Endothelial cell of umbilical vein (primary cell): ENCODE measurements at regions not wholly inside any gene's neighbourhood (a gene's known extent, or its start where the extent isn't known, plus 50 kb on each side); places are given as distances from the start of the nearest gene placed in this dataset.

Experiments
- BruUV-seq: library from RNA; stranded (reverse); fragments of 400-500 nt; replicated peaks from 2 replicates; lab custom pipeline; 2021; lab: Mats Ljungman, UMichigan
- CTCF ChIA-PET: fragments of 300-600, 350-600 bp; sonication (Branson Sonifier 250); formaldehyde crosslinking; loops from one replicate; lab custom pipeline; 2021; ENCODE audit warnings: antibody characterized with exemption, inconsistent platforms; lab: Charles Lee
- POLR2A ChIA-PET: fragments of 300-600, 350-600 bp; sonication (Branson Sonifier 250); formaldehyde crosslinking; loops from one replicate; lab custom pipeline; 2021; ENCODE audit warnings: antibody characterized with exemption, inconsistent platforms; lab: Charles Lee
- DNase-seq: peaks from one replicate; pipeline ENCODE4 v3.0.0-alpha.2; 2011; ENCODE audit warnings: low read depth, low spot score
- FAIRE-seq: peaks from 2 replicates; lab custom pipeline; 2011; peaks lifted over from hg19 to GRCh38; lab: Jason Lieb, UNC
- H2AFZ ChIP-seq: 2 replicates; pipeline ENCODE4 v1.6.0; 2012; ENCODE audit warnings: low read depth, low read length, control low read depth, inconsistent platforms
- H3K27ac ChIP-seq: 2 replicates; pipeline ENCODE4 v1.5.1; 2011; ENCODE audit warnings: low read depth, mild to moderate bottlenecking, control low read depth, low read length, moderate library complexity; ENCODE audit not compliant: insufficient read depth
- H3K27me3 ChIP-seq, 2 experiments: 2 replicates each; pipeline versions ENCODE4 v1.6.0 to v1.6.1; 2011; ENCODE audit warnings: low read length in 2 of 2, mixed read lengths in 1 of 2; ENCODE audit not compliant: control insufficient read depth in 2 of 2, insufficient read depth in 2 of 2
- H3K36me3 ChIP-seq, 2 experiments: 2 replicates in 1 of 2; 3 replicates in 1 of 2; pipeline ENCODE4 v1.5.1; 2011; ENCODE audit warnings: low read length in 2 of 2, mild to moderate bottlenecking in 1 of 2, moderate library complexity in 1 of 2; ENCODE audit not compliant: control insufficient read depth in 2 of 2, insufficient read depth in 2 of 2; ENCODE audit errors: extremely low read depth in 1 of 2
- H3K4me1 ChIP-seq: 3 replicates; pipeline ENCODE4 v1.5.1; 2011; ENCODE audit warnings: mild to moderate bottlenecking, low read length; ENCODE audit not compliant: control insufficient read depth, insufficient read depth; ENCODE audit errors: extremely low read depth
- H3K4me2 ChIP-seq: 2 replicates; pipeline ENCODE4 v1.6.1; 2011; ENCODE audit warnings: low read length, control low read depth, mixed read lengths; ENCODE audit not compliant: insufficient read depth
- H3K4me3 ChIP-seq, 3 experiments: fragments of 200-600 bp in 1 of 3; sonication (generic), shearing (Covaris generic) in 1 of 3; replicated peaks in 1 of 3; 2 replicates each; pipeline ENCODE4 v1.5.1; 2011 to 2016; ENCODE audit warnings: control low read depth in 3 of 3, low read length in 3 of 3, mild to moderate bottlenecking in 2 of 3, inconsistent platforms in 1 of 3, low read depth in 1 of 3, moderate library complexity in 1 of 3; ENCODE audit not compliant: insufficient read depth in 1 of 3
- H3K79me2 ChIP-seq: 2 replicates; pipeline ENCODE4 v1.6.0; 2012; ENCODE audit warnings: low read length, inconsistent platforms; ENCODE audit not compliant: control insufficient read depth, insufficient read depth
- H3K9ac ChIP-seq: replicated peaks from 2 replicates; pipeline ENCODE3; 2011; ENCODE audit warnings: low read length, control low read depth; ENCODE audit not compliant: insufficient read depth; ENCODE audit errors: extremely low read depth
- H3K9me1 ChIP-seq: replicated peaks from 3 replicates; pipeline ENCODE4 v1.6.0; 2011; ENCODE audit warnings: mild to moderate bottlenecking, low read length; ENCODE audit not compliant: control insufficient read depth, insufficient read depth; ENCODE audit errors: extremely low read depth
- H3K9me3 ChIP-seq: replicated peaks from 2 replicates; pipeline ENCODE4 v1.5.1; 2012; ENCODE audit warnings: low read length, inconsistent platforms; ENCODE audit not compliant: control insufficient read depth, insufficient read depth
- H4K20me1 ChIP-seq: replicated peaks from 2 replicates; pipeline ENCODE3; 2011; ENCODE audit warnings: mild to moderate bottlenecking, low read length; ENCODE audit not compliant: control insufficient read depth, insufficient read depth; ENCODE audit errors: extremely low read depth
- CTCF ChIP-seq, 2 donors: IDR thresholded peaks; 1 replicate in 1 of 2; 2 replicates in 1 of 2; pipeline ENCODE4 v1.5.1; 2011; ENCODE audit warnings: low read length in 2 of 2, mild to moderate bottlenecking in 2 of 2, moderate library complexity in 2 of 2, control low read depth in 1 of 2, inconsistent platforms in 1 of 2, low read depth in 1 of 2; ENCODE audit not compliant: insufficient read depth in 1 of 2; ENCODE audit errors: extremely low read depth in 1 of 2
- EZH2 ChIP-seq: IDR thresholded peaks from 2 replicates; pipeline ENCODE4 v1.6.1; 2012; ENCODE audit warnings: borderline replicate concordance, low read depth, mild to moderate bottlenecking, moderate library complexity, low read length, inconsistent platforms; ENCODE audit not compliant: severe bottlenecking
- FOS ChIP-seq: IDR thresholded peaks from 2 replicates; pipeline ENCODE4 v1.6.1; 2011; ENCODE audit warnings: mild to moderate bottlenecking, low read length, moderate library complexity, borderline replicate concordance; ENCODE audit not compliant: insufficient read depth
- GATA2 ChIP-seq: IDR thresholded peaks from 2 replicates; pipeline ENCODE4 v1.7.0; 2011; ENCODE audit warnings: low read depth, mild to moderate bottlenecking, moderate library complexity, mixed read lengths, low read length; ENCODE audit not compliant: insufficient read length, insufficient read depth
- JUN ChIP-seq: IDR thresholded peaks from 2 replicates; pipeline ENCODE4 v1.6.1; 2011; ENCODE audit warnings: borderline replicate concordance, low read depth; ENCODE audit not compliant: insufficient read length, insufficient read depth
- MYC ChIP-seq: IDR thresholded peaks from one replicate; pipeline ENCODE4 v1.6.1; 2011; ENCODE audit warnings: mild to moderate bottlenecking, low read depth, low read length
- POLR2A ChIP-seq: IDR thresholded peaks from 2 replicates; pipeline ENCODE4 v1.6.1; 2012; ENCODE audit warnings: low read depth, mild to moderate bottlenecking, control low read depth, low read length
- POLR2AphosphoS5 ChIP-seq: IDR thresholded peaks from 2 replicates; pipeline ENCODE4 v1.6.1; 2012; ENCODE audit warnings: low read depth, mild to moderate bottlenecking, control low read depth, low read length, moderate library complexity; ENCODE audit not compliant: insufficient read depth
- dilution Hi-C: fragments of 300-500 bp; cut with MboI; formaldehyde crosslinking; loops from one replicate; pipeline ENCODE4 v1.15.0; 2019; ENCODE audit warnings: low sequenced_read_pairs; ENCODE audit not compliant: extremely low pct_ligation_motif_present
- intact Hi-C: fragments of 100-400 bp; cut with micrococcal nuclease; formaldehyde crosslinking; loops from one replicate; pipeline ENCODE4 v1.10.0; 2022
- TF ChIP-seq, protein P1 (sequence below): IDR thresholded peaks from 2 replicates; pipeline ENCODE4 v1.6.1; 2011; ENCODE audit not compliant: insufficient read depth, insufficient read length

DNA sequence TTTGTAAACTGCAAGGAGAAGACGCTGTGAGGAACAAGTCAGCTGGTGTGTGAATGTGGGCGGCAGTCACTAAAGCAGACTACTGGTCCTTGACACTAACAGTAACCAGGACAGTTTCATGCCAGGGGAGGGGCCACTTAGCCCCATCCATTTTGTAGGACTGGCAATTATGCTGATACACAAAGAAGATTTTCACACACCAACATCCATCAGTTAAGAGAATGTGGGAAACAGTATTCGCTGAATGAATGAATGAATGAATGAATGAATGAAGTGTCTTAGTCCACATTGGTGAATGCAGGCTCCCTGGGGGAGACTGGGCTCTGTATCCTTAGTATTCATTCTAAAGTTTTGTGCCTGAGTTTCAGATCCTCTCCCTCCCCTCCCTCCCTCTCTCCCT is 590.4 kb downstream of the BRD1 start:
- Histone ChIP-seq H3K27me3 (no peaks in the 10 kb centered on the region), H3K27ac (no peak overlapping the region), H3K4me3 (no peak overlapping the region), H3K9me3 (peaks cover 5% of the 10 kb centered on the region), H4K20me1 (no peaks in the 10 kb centered on the region), H3K9ac (no peak overlapping the region), H3K9me1 (no peaks in the 10 kb centered on the region), H3K4me1 (no peaks in the 10 kb centered on the region), H3K36me3 (no peaks in the 10 kb centered on the region), H3K79me2 (no peaks in the 10 kb centered on the region), H3K4me2 (no peak overlapping the region), H2AFZ (no peak overlapping the region)
- intact Hi-C loops, result no loop called here
- no TSS peak for BruUV-seq
- CTCF ChIA-PET, result no interaction called here
- DNase-seq (no peak), FAIRE-seq (no peak)
- TF ChIP-seq FOS, result no peak
- TF ChIP-seq POLR2A, result no peak
- TF ChIP-seq GATA2, result no peak
- no peak for TF ChIP-seq JUN
- TF ChIP-seq POLR2AphosphoS5, result no peak
- TF ChIP-seq MYC, result no peak
- no peak for TF ChIP-seq CTCF (IDR thresholded peaks at IDR 0.05; ENCODE audit: extremely low read depth in 1 of 2, insufficient read depth in 1 of 2, low read depth in 1 of 2, low read length in 2 of 2)
- no peak for TF ChIP-seq EZH2
- TF ChIP-seq, protein P1, sequence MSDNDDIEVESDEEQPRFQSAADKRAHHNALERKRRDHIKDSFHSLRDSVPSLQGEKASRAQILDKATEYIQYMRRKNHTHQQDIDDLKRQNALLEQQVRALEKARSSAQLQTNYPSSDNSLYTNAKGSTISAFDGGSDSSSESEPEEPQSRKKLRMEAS, result no peak
- dilution Hi-C loops, result no loop called here
- POLR2A ChIA-PET, result no interaction called here
